ENCODE measurements at regions not wholly inside any gene's neighbourhood (a gene's known extent, or its start where the extent isn't known, plus 50 kb on each side); places are given as distances from the start of the nearest gene placed in this dataset.

GRCh38 chr21:22258821-22259220 lies 1260.6 kb downstream of the NCAM2 start:
- no peak overlapping the region for H2AFZ ChIP-seq (ENCODE audit: low read length)
- H2BK12ac ChIP-seq (ENCODE audit: low read depth, low read length) = no peak overlapping the region
- H2BK120ac ChIP-seq (replicated peaks; ENCODE audit: low read depth, low read length) = no peak overlapping the region
- no peak overlapping the region for H4K5ac ChIP-seq (ENCODE audit: insufficient read length, low read depth, low read length)
- H4K20me1 ChIP-seq (replicated peaks in 1 of 2; ENCODE audit: control insufficient read depth in 1 of 2, insufficient read depth in 2 of 2, low read length in 2 of 2) = no peaks in the 10 kb centered on the region
- no peak overlapping the region for H3K56ac ChIP-seq (replicated peaks; ENCODE audit: insufficient read length, low read depth, low read length)
- no peaks in the 10 kb centered on the region for H3K23me2 ChIP-seq (ENCODE audit: low read depth, low read length)
- DNase-seq (ENCODE audit: low read depth in 1 of 2, low spot score in 2 of 2) (no peak), FAIRE-seq (no peak)
- no peak overlapping the region for H3K4me2 ChIP-seq (ENCODE audit: insufficient read depth in 1 of 2, low read depth in 2 of 2, low read length in 2 of 2)
- H3K79me2 ChIP-seq (ENCODE audit: control insufficient read depth in 1 of 2, insufficient read depth in 2 of 2, low read length in 2 of 2) = no peaks in the 10 kb centered on the region
- H3K14ac ChIP-seq (ENCODE audit: insufficient read length) = no peak overlapping the region
- H3K4me1 ChIP-seq (replicated peaks in 1 of 4; ENCODE audit: control insufficient read depth in 3 of 4, insufficient read depth in 4 of 4, low read length in 3 of 4) = no peaks in the 10 kb centered on the region
- no peak overlapping the region for H2BK5ac ChIP-seq (ENCODE audit: low read depth, low read length)
- no peak overlapping the region for H4K8ac ChIP-seq (ENCODE audit: extremely low read depth, insufficient read depth, low read length)
- no peak overlapping the region for H2BK15ac ChIP-seq (ENCODE audit: low read length)
- no peak overlapping the region for H3K18ac ChIP-seq (ENCODE audit: extremely low read depth, low read length)
- H3K23ac ChIP-seq (ENCODE audit: insufficient read length) = no peak overlapping the region
- no peak overlapping the region for H4K91ac ChIP-seq (replicated peaks; ENCODE audit: insufficient read length, low read length)
- WGBS, 2 experiments (ENCODE audit: extremely low coverage in 1 of 2, insufficient coverage in 1 of 2, insufficient read length in 1 of 2, insufficient replicate concordance in 2 of 2, low coverage in 1 of 2, low lambda C conversion rate in 2 of 2, missing lambda C conversion rate in 1 of 2) = 83% methylated on average over 1 of the region's 1 CpG; no CpG with 5 or more reads in 1 of the 2 experiments
- no peaks in the 10 kb centered on the region for H3K27me3 ChIP-seq (replicated peaks in 1 of 4; ENCODE audit: control insufficient read depth in 3 of 4, extremely low read depth in 1 of 4, insufficient read depth in 3 of 4, low read length in 3 of 4)
- no peaks in the 10 kb centered on the region for H3K79me1 ChIP-seq (ENCODE audit: low read depth, low read length)
- H3K9ac ChIP-seq (replicated peaks in 1 of 4; ENCODE audit: extremely low read depth in 1 of 4, low read depth in 3 of 4, low read length in 3 of 4) = no peak overlapping the region
- no peak overlapping the region for H3K4me3 ChIP-seq (ENCODE audit: extremely low read depth in 1 of 4, insufficient read depth in 2 of 4, low read depth in 3 of 4, low read length in 4 of 4)
- ChIA-PET POLR2A (ENCODE audit: partially characterized antibody) (no interaction called here), CTCF (ENCODE audit: partially characterized antibody) (no interaction called here)
- H2BK20ac ChIP-seq (ENCODE audit: low read length) = no peak overlapping the region
- H3K27ac ChIP-seq (ENCODE audit: low read depth, low read length) = no peak overlapping the region
- TF ChIP-seq BACH1 (IDR thresholded peaks at IDR 0.05; ENCODE audit: low read length) (no peak), CREB1 (IDR thresholded peaks at IDR 0.05) (no peak), ZNF274 (IDR thresholded peaks at IDR 0.05; ENCODE audit: borderline replicate concordance, extremely low read depth, low read length) (no peak), YY1 (IDR thresholded peaks at IDR 0.05; ENCODE audit: low read depth, low read length) (no peak), HDAC2 (IDR thresholded peaks at IDR 0.05; ENCODE audit: borderline replicate concordance in 1 of 2, low read depth in 2 of 2, low read length in 2 of 2) (no peak), E2F6 (IDR thresholded peaks at IDR 0.05) (no peak), BCL11A (IDR thresholded peaks at IDR 0.05; ENCODE audit: low read depth in 2 of 2, low read length in 2 of 2) (no peak)
- H2AK5ac ChIP-seq (ENCODE audit: low read depth, low read length) = no peak overlapping the region
- no peaks in the 10 kb centered on the region for H3K9me3 ChIP-seq (ENCODE audit: insufficient read depth in 2 of 2, low read depth in 1 of 2, low read length in 1 of 2)
- no peaks in the 10 kb centered on the region for H3K36me3 ChIP-seq (ENCODE audit: control insufficient read depth in 2 of 4, insufficient read depth in 4 of 4, low read length in 3 of 4)
- H3K4ac ChIP-seq (replicated peaks; ENCODE audit: insufficient read length, low read depth, low read length) = no peak overlapping the region

Data from H1 (cell line).